ENCODE measurements at regions not wholly inside any gene's neighbourhood (a gene's known extent, or its start where the extent isn't known, plus 50 kb on each side); places are given as distances from the start of the nearest gene placed in this dataset.

GRCh38 chr19:27705896-27706295 lies 1507.1 kb downstream of the UQCRFS1 start:
- H3K4me3 ChIP-seq (replicated peaks; ENCODE audit: low read depth, low read length): no peak overlapping the region
- DNase-seq (ENCODE audit: extremely low read depth, low read depth): no peak
- TF ChIP-seq CTCF (IDR thresholded peaks at IDR 0.05; ENCODE audit: low read depth, low read length, missing control alignments): no peak

- H3K4me3 ChIP-seq (replicated peaks; ENCODE audit: low read depth, low read length): no peak overlapping the region
- TF ChIP-seq CTCF (IDR thresholded peaks at IDR 0.05; ENCODE audit: low read depth, low read length, missing control alignments): no peak
- DNase-seq (ENCODE audit: extremely low read depth, low read depth): no peak
These were observed 1518.4 kb downstream of the UQCRFS1 start for GRCh38 chr19:27694361-27695055.

- TF ChIP-seq CTCF (IDR thresholded peaks at IDR 0.05; ENCODE audit: low read depth, low read length, missing control alignments): no peak
- no peak for DNase-seq (ENCODE audit: extremely low read depth, low read depth)
- H3K4me3 ChIP-seq (replicated peaks; ENCODE audit: low read depth, low read length): no peak overlapping the region
These were observed 1521.0 kb downstream of the UQCRFS1 start for GRCh38 chr19:27691991-27692390.

GRCh38 chr19:27689734-27690241 lies 1523.2 kb downstream of the UQCRFS1 start:
- H3K4me3 ChIP-seq (replicated peaks; ENCODE audit: low read depth, low read length): no peak overlapping the region
- no peak for TF ChIP-seq CTCF (IDR thresholded peaks at IDR 0.05; ENCODE audit: low read depth, low read length, missing control alignments)
- DNase-seq (ENCODE audit: extremely low read depth, low read depth): no peak

- no peak overlapping the region for H3K4me3 ChIP-seq (replicated peaks; ENCODE audit: low read depth, low read length)
- TF ChIP-seq CTCF (IDR thresholded peaks at IDR 0.05; ENCODE audit: low read depth, low read length, missing control alignments): no peak
These were observed 1528.7 kb downstream of the UQCRFS1 start for GRCh38 chr19:27684293-27684692.

GRCh38 chr19:27681972-27682371 lies 1531.0 kb downstream of the UQCRFS1 start:
- no peak for TF ChIP-seq CTCF (IDR thresholded peaks at IDR 0.05; ENCODE audit: low read depth, low read length, missing control alignments)
- H3K4me3 ChIP-seq (replicated peaks; ENCODE audit: low read depth, low read length): no peak overlapping the region
- no peak for DNase-seq (ENCODE audit: extremely low read depth, low read depth)

More at GRCh38 chr19:27684293-27684692, 1528.7 kb downstream of the UQCRFS1 start:
- DNase-seq (ENCODE audit: extremely low read depth, low read depth): no peak
